WTC11 (cell line): ENCODE measurements at regions not wholly inside any gene's neighbourhood (a gene's known extent, or its start where the extent isn't known, plus 50 kb on each side); places are given as distances from the start of the nearest gene placed in this dataset.

Source experiments
- ATAC-seq: fragments of 200-7000 bp; cut with Tn5 transposase; 2 replicates; pipeline ENCODE4 v1.10.0; 2021; ENCODE audit warnings: mild to moderate bottlenecking, moderate library complexity
- CTCF ChIA-PET: fragments of 300-600 bp; sonication (Branson Sonifier 250); formaldehyde crosslinking; loops from one replicate; lab custom pipeline; 2021; ENCODE audit warnings: antibody characterized with exemption; lab: Charles Lee
- POLR2A ChIA-PET: fragments of 350-600 bp; sonication (Branson Sonifier 250); formaldehyde crosslinking; loops from one replicate; lab custom pipeline; 2021; ENCODE audit warnings: antibody characterized with exemption; lab: Charles Lee
- DNase-seq: peaks from one replicate; pipeline ENCODE4 v3.0.0; 2021; ENCODE audit warnings: low spot score
- H3K27ac Mint-ChIP-seq: 2 replicates; pipeline ENCODE4 v1.8.0; 2021; ENCODE audit warnings: mixed read lengths
- H3K27me3 Mint-ChIP-seq: 2 replicates; pipeline ENCODE4 v1.8.0; 2021; ENCODE audit warnings: low read depth, mild to moderate bottlenecking, moderate library complexity, mixed read lengths
- H3K36me3 Mint-ChIP-seq: 2 replicates; pipeline ENCODE4 v1.8.0; 2021; ENCODE audit warnings: mixed read lengths
- H3K4me1 Mint-ChIP-seq: 2 replicates; pipeline ENCODE4 v1.8.0; 2022; ENCODE audit warnings: mixed read lengths
- H3K4me3 Mint-ChIP-seq: 2 replicates; pipeline ENCODE4 v1.8.0; 2021; ENCODE audit warnings: mild to moderate bottlenecking, moderate library complexity, mixed read lengths
- H3K9me3 Mint-ChIP-seq: 2 replicates; pipeline ENCODE4 v1.8.0; 2021; ENCODE audit warnings: mixed read lengths
- ATF1 ChIP-seq: sonication (generic); formaldehyde crosslinking; IDR thresholded peaks from 2 replicates; pipeline ENCODE4 v1.8.1; 2023; ENCODE audit warnings: mild to moderate bottlenecking, moderate library complexity, missing genetic modification reagents
- E2F1 ChIP-seq: sonication (generic); formaldehyde crosslinking; IDR thresholded peaks from 2 replicates; pipeline ENCODE4 v1.8.0; 2022; ENCODE audit warnings: mild to moderate bottlenecking, missing genetic modification reagents
- FOXP1 ChIP-seq: sonication (generic); formaldehyde crosslinking; IDR thresholded peaks from 2 replicates; pipeline ENCODE4 v1.8.0; 2022; ENCODE audit warnings: missing genetic modification reagents, mild to moderate bottlenecking, moderate library complexity, borderline replicate concordance
- GRHL2 ChIP-seq: fragments of 250-450 bp; sonication (Bioruptor Pico); IDR thresholded peaks from 2 replicates; pipeline ENCODE4 v1.8.0; 2022; ENCODE audit warnings: mild to moderate bottlenecking, moderate library complexity; ENCODE audit not compliant: insufficient replicate concordance, severe bottlenecking
- HMGXB4 ChIP-seq: sonication (generic); formaldehyde crosslinking; IDR thresholded peaks from 2 replicates; pipeline ENCODE4 v1.8.1; 2023; ENCODE audit warnings: mild to moderate bottlenecking, moderate library complexity, missing genetic modification reagents
- MXD4 ChIP-seq: fragments of 250-450 bp; sonication (Bioruptor Pico); IDR thresholded peaks from 2 replicates; pipeline ENCODE4 v1.8.0; 2021; ENCODE audit warnings: mild to moderate bottlenecking, moderate library complexity, borderline replicate concordance
- MYBL2 ChIP-seq: sonication (generic); formaldehyde crosslinking; IDR thresholded peaks from 2 replicates; pipeline ENCODE4 v1.8.1; 2023; ENCODE audit warnings: mild to moderate bottlenecking, moderate library complexity, missing genetic modification reagents
- PREB ChIP-seq: sonication (generic); formaldehyde crosslinking; IDR thresholded peaks from 2 replicates; pipeline ENCODE4 v1.8.1; 2022; ENCODE audit warnings: mild to moderate bottlenecking, missing genetic modification reagents, moderate library complexity, borderline replicate concordance
- RELA ChIP-seq: sonication (generic); formaldehyde crosslinking; IDR thresholded peaks from 2 replicates; pipeline ENCODE4 v1.8.1; 2022; ENCODE audit warnings: missing genetic modification reagents, mild to moderate bottlenecking, borderline replicate concordance
- TEAD4 ChIP-seq: sonication (generic); formaldehyde crosslinking; IDR thresholded peaks from 2 replicates; pipeline ENCODE4 v1.8.0; 2022; ENCODE audit warnings: mild to moderate bottlenecking, missing genetic modification reagents
- ZBTB21 ChIP-seq: sonication (generic); formaldehyde crosslinking; IDR thresholded peaks from 2 replicates; pipeline ENCODE4 v1.8.1; 2023; ENCODE audit warnings: mild to moderate bottlenecking, missing genetic modification reagents, borderline replicate concordance
- ZNF219 ChIP-seq: sonication (generic); formaldehyde crosslinking; IDR thresholded peaks from 2 replicates; pipeline ENCODE4 v1.8.0; 2023; ENCODE audit warnings: missing genetic modification reagents, mild to moderate bottlenecking, borderline replicate concordance
- ZNF423 ChIP-seq: fragments of 250-450 bp; sonication (Bioruptor Pico); IDR thresholded peaks from 2 replicates; pipeline ENCODE4 v2.1.2; 2022; ENCODE audit warnings: mild to moderate bottlenecking, moderate library complexity
- TF ChIP-seq, protein P1 (sequence below): fragments of 250-450 bp; sonication (Bioruptor Pico); conservative IDR thresholded peaks from 2 replicates; pipeline ENCODE4 v1.9.0; 2021; ENCODE audit warnings: mild to moderate bottlenecking
- TF ChIP-seq, protein P2 (sequence below): sonication (generic); formaldehyde crosslinking; IDR thresholded peaks from 2 replicates; pipeline ENCODE4 v1.8.1; 2022; ENCODE audit warnings: low read depth, mild to moderate bottlenecking, moderate library complexity, missing genetic modification reagents, borderline replicate concordance
- TF ChIP-seq, protein P3 (sequence below): fragments of 250-450 bp; sonication (Bioruptor Pico); IDR thresholded peaks from 2 replicates; pipeline ENCODE4 v1.9.0; 2021; ENCODE audit warnings: mild to moderate bottlenecking, borderline replicate concordance
- TF ChIP-seq, protein P4 (sequence below): sonication (generic); formaldehyde crosslinking; IDR thresholded peaks from 2 replicates; pipeline ENCODE4 v1.8.1; 2022; ENCODE audit warnings: mild to moderate bottlenecking, moderate library complexity, missing genetic modification reagents
- TF ChIP-seq, protein P5 (sequence below): fragments of 250-450 bp; sonication (Bioruptor Pico); IDR thresholded peaks from 2 replicates; pipeline ENCODE4 v1.9.0; 2021; ENCODE audit warnings: moderate library complexity, mild to moderate bottlenecking, inconsistent platforms, borderline replicate concordance

DNA sequence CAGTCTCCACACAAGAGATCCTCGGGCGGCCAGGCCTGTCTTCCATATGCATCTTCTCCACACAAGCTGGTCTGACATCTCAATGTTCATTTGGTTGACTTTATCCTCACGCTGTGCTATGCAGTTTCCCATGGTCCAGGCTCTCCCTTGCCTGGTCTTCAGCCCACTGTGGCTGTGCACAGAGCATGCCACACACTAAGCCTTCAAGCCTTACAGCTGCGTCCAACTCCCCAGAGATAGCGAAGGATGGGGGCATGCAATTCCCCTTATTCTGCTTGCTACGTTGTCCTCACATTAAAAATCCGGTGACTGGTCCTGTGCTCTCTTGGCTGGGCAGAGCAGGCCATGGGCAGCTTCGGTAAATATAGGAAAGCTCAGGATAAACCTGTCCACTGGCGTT is 188.7 kb upstream of the TCERG1L start:
- no peak overlapping the region for H3K27ac Mint-ChIP-seq
- H3K9me3 Mint-ChIP-seq: peaks cover 78% of the 10 kb centered on the region
- H3K27me3 Mint-ChIP-seq: peaks cover 2% of the 10 kb centered on the region
- ATAC-seq (no peak), DNase-seq (no peak)
- no peak for TF ChIP-seq FOXP1 (CRISPR knock-in tag)
- no peak for TF ChIP-seq PREB (CRISPR knock-in tag)
- no peak for TF ChIP-seq GRHL2 (CRISPR knock-in tag)
- TF ChIP-seq ZBTB21 (CRISPR knock-in tag): no peak
- no peak for TF ChIP-seq ATF1
- no peak for TF ChIP-seq RELA (CRISPR knock-in tag)
- TF ChIP-seq, protein P1, sequence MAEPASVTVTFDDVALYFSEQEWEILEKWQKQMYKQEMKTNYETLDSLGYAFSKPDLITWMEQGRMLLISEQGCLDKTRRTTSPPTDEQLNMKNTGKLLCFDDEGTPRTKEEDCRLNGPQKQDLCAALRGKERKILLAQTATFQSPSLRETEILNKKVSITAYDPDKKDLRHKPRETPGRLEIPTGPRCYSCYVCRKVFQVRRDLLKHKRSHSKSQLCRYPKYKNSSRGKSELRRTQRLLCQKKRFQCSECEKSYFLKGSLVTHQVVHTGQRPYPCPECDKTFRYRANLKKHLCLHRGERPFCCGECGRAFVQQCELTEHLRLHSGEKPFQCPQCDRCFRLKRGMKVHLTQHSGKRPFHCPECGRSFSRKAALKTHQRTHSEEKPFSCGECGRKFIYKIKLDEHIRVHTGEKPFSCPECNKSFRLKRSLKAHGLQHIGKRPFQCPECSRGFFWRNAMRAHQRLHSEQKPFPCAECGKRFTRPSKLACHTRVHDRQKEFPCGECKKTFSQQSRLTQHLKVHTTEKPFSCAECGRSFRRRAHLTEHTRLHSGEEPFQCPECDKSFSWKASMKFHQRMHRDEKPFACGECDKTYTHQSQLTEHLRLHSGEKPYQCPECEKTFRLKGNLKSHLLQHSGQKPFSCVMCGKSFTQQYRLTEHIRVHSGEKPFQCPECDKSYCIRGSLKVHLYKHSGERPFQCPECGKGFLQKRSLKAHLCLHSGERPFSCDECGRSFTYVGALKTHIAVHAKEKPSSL (CRISPR knock-in tag): no peak
- TF ChIP-seq, protein P2, sequence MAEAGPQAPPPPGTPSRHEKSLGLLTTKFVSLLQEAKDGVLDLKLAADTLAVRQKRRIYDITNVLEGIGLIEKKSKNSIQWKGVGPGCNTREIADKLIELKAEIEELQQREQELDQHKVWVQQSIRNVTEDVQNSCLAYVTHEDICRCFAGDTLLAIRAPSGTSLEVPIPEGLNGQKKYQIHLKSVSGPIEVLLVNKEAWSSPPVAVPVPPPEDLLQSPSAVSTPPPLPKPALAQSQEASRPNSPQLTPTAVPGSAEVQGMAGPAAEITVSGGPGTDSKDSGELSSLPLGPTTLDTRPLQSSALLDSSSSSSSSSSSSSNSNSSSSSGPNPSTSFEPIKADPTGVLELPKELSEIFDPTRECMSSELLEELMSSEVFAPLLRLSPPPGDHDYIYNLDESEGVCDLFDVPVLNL (CRISPR knock-in tag): no peak
- no peak for TF ChIP-seq E2F1
- no peaks in the 10 kb centered on the region for H3K4me1 Mint-ChIP-seq
- H3K4me3 Mint-ChIP-seq: no peak overlapping the region
- CTCF ChIA-PET: no interaction called here
- peaks cover 75% of the 10 kb centered on the region for H3K36me3 Mint-ChIP-seq
- POLR2A ChIA-PET: no interaction called here

GRCh38 chr10:131500892-131501291 is 189.4 kb upstream of the TCERG1L start:
- CTCF ChIA-PET: no interaction called here
- POLR2A ChIA-PET: no interaction called here
- peaks cover 74% of the 10 kb centered on the region for H3K36me3 Mint-ChIP-seq
- H3K27ac Mint-ChIP-seq: no peak overlapping the region
- peaks cover 76% of the 10 kb centered on the region for H3K9me3 Mint-ChIP-seq
- ATAC-seq: no peak
- H3K27me3 Mint-ChIP-seq: peaks cover 2% of the 10 kb centered on the region
- H3K4me3 Mint-ChIP-seq: no peak overlapping the region
- no peak for DNase-seq
- H3K4me1 Mint-ChIP-seq: no peaks in the 10 kb centered on the region
- TF ChIP-seq, protein P3, sequence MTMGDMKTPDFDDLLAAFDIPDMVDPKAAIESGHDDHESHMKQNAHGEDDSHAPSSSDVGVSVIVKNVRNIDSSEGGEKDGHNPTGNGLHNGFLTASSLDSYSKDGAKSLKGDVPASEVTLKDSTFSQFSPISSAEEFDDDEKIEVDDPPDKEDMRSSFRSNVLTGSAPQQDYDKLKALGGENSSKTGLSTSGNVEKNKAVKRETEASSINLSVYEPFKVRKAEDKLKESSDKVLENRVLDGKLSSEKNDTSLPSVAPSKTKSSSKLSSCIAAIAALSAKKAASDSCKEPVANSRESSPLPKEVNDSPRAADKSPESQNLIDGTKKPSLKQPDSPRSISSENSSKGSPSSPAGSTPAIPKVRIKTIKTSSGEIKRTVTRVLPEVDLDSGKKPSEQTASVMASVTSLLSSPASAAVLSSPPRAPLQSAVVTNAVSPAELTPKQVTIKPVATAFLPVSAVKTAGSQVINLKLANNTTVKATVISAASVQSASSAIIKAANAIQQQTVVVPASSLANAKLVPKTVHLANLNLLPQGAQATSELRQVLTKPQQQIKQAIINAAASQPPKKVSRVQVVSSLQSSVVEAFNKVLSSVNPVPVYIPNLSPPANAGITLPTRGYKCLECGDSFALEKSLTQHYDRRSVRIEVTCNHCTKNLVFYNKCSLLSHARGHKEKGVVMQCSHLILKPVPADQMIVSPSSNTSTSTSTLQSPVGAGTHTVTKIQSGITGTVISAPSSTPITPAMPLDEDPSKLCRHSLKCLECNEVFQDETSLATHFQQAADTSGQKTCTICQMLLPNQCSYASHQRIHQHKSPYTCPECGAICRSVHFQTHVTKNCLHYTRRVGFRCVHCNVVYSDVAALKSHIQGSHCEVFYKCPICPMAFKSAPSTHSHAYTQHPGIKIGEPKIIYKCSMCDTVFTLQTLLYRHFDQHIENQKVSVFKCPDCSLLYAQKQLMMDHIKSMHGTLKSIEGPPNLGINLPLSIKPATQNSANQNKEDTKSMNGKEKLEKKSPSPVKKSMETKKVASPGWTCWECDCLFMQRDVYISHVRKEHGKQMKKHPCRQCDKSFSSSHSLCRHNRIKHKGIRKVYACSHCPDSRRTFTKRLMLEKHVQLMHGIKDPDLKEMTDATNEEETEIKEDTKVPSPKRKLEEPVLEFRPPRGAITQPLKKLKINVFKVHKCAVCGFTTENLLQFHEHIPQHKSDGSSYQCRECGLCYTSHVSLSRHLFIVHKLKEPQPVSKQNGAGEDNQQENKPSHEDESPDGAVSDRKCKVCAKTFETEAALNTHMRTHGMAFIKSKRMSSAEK (CRISPR knock-in tag): no peak
- TF ChIP-seq MXD4 (no peak), MYBL2 (no peak), TEAD4 (CRISPR knock-in tag) (no peak), ZNF219 (CRISPR knock-in tag) (no peak), ZNF423 (CRISPR knock-in tag) (no peak), HMGXB4 (CRISPR knock-in tag) (no peak), RELA (CRISPR knock-in tag) (no peak)
- TF ChIP-seq, protein P4, sequence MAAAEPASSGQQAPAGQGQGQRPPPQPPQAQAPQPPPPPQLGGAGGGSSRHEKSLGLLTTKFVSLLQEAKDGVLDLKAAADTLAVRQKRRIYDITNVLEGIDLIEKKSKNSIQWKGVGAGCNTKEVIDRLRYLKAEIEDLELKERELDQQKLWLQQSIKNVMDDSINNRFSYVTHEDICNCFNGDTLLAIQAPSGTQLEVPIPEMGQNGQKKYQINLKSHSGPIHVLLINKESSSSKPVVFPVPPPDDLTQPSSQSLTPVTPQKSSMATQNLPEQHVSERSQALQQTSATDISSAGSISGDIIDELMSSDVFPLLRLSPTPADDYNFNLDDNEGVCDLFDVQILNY: no peak
- TF ChIP-seq, protein P5, sequence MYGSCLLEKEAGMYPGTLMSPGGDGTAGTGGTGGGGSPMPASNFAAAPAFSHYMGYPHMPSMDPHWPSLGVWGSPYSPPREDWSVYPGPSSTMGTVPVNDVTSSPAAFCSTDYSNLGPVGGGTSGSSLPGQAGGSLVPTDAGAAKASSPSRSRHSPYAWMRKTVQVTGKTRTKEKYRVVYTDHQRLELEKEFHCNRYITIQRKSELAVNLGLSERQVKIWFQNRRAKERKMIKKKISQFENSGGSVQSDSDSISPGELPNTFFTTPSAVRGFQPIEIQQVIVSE (CRISPR knock-in tag): no peak
